GM18867 (cell line): ENCODE measurements at regions not wholly inside any gene's neighbourhood (a gene's known extent, or its start where the extent isn't known, plus 50 kb on each side); places are given as distances from the start of the nearest gene placed in this dataset.

Experiments used
- ATAC-seq: cut with Tn5 transposase; IDR thresholded peaks from one replicate; pipeline ENCODE4 v1.9.1; 2021; ENCODE audit warnings: mild to moderate bottlenecking, moderate library complexity; ENCODE audit not compliant: unreplicated experiment

DNA sequence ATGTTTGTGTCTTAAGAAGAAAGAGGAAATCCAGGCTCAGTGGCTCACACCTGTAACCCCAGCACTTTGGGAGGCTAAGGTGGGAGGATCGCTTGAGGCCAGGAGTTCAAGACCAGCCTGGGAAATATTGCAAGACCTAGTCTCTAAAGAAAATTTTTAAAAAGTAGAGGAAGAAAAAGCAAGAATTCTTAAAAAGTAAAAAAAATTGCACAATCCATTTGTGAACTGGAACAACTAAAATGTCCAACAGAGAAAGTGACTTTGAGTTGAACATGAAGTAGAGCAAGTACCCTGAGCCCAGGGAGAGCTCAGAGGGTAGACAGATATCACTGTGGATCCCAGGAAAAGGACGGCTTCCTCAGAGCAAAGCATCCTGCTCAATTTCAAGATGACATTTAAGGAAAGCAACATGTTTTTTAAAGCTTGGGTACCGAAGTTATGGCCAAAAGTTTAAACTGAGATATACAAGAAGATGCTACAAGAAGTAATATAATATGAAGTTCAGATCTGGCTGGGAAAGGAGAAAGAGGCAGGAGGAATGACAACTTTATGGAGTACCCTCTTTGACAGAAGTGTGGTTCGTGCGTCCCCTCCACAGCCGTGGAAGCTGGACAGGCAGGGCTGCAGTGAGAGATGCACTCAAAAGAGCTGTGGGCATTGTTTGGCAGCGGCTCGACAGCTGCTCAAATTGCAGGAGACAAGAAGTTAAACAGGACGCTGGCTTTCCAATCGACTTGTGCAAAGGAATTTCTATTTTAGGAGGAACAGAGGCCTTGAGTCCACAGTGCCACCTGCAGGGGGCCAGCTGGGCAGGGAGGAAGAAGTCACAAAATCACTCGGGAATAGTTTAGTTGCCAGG lies 201.3 kb downstream of the JCAD start:
- ATAC-seq = no peak

DNA sequence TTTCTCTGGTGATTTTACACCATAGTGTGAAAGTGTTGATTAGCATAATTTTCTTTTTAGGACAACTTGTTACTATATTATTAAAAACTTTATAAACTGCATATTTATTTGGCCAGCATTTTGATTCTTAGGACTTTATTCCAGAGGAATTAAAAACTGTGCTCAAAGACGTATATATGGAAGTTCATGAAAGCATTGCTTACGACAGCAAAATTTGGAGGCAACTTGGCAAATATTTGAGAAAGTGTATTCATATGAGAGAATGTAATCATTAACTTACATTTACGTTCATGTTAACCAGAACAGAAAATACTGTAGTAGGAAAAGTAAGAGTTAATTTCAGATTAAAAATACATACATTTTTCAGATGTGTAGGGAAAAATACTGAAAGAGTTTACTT lies 203.1 kb downstream of the JCAD start:
- no peak for ATAC-seq

DNA sequence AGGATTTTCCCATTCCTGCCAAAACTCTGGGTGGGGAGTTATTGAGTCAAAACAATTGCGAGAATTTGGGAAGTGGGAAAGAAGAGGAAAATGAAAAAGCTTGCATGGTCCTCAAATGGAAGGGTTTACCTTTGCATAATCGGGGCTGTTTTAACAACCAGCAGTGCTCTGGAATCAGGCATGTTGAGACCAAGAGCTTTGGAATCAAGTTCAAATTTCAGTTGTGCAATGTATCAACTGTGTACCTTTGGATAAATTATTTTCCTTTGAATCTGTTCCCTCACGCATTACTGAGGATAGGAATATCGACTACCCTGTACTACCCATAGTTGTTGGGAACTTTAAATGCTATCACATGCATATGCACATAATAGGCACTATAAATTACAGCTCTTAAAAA lies 205.5 kb downstream of the JCAD start:
- ATAC-seq = no peak

DNA sequence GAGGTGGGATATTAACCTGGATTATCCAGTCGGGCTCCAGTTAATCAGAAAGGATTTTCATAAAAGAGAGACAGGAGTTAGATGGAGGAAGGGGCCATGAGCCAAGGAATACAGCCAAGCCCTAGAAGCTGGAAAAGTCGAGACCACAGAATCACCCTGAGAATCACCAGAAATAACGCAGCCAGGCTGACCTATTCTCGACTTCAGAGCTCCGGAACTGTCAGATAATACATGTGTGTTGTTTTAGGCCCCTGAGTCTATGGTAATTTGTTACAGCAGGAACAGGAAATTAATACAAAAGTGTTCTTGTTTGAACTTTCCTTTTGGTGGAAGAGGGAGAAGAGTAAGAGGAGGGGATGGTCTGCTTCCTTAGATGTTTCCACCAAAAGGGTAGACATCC lies 208.1 kb downstream of the JCAD start:
- ATAC-seq = no peak

DNA sequence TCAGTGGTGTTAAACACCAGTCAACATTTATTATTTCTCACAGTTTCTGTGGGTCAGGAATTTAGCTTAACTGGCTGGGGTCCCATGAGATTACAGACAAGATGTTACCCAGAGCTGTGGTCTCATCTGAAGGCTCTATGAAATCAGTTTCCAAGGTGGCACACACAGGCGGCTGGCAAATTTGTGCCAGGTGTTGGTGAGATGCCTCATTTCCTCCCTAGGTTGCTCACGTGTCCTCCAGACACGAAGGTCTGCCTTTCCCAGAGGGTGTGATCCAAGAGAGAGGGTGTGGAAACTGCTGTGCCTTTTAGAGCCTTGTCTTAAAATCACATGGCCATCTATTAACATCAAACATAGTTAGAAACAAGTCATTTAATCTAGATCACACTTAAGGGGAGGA lies 209.0 kb downstream of the JCAD start:
- no peak for ATAC-seq

DNA sequence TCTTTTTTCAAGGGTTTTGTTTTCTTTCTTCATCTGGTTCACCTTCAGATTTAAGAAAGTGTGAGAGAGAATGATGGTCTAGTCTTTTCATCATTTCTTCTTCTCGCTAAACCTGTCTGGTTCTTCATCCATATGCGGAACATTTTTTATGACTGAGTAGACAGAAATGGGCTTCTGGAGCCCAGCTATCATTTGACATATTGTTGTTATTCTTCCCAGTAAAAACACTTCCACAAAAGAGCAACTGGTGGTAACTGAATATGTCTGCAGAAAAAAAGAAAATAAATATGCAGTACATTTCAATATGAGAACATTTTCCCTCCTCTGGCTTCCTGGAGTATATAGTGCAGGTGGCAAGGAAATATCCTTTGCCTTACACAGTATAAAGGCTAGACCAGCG lies 209.5 kb downstream of the JCAD start:
- no peak for ATAC-seq

DNA sequence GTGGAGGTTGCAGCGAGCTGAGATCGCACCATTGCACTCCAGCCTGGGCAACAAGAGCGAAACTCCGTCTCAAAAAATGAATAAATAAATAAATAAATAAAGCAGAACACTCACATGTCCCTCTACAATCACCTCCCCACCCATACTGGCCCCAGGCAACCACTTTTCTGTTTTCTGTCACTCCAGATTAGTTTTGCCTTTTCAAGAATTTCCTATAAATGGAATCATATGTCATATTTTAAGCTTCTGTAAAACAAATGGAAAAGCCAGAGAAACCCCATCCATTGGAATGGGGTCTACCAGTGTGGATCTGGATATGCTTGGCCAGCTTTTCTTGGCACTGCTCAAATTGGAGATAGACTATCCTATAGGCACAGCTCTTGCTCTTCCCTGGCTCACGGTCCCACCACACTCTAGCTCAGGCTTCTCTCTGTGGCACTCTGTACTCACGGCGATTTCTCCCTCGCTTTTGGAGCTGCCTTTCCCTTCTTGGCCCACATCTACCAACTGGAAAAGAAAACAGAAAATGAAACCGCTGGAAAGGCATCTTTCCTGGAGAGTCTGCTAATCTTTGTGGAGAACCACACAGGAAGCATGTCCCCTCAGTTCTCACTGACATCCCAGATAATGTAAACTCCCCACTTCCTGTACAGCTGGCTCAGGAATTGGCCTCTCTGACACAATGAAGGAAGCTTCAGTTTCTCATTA lies 210.1 kb downstream of the JCAD start:
- no peak for ATAC-seq

DNA sequence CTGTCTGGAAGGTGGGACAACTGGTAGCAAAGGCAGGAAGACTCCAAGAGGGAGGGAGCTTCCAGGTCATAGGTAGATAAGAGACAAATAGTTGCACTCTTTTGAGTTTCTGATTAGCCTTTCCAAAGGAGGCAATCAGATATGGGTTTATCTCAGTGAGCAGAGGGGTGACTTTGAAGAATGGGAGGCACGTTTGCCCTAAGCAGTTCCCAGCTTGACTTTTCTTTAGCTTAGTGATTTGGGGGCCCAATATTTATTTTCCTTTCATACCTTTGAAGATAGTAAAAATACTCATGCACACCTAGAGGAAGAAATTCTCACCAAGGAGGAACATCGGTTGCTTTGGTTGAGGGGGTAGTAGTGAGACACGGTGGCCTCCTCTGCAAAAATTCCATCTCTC lies 212.1 kb upstream of the SVIL start:
- ATAC-seq = no peak

DNA sequence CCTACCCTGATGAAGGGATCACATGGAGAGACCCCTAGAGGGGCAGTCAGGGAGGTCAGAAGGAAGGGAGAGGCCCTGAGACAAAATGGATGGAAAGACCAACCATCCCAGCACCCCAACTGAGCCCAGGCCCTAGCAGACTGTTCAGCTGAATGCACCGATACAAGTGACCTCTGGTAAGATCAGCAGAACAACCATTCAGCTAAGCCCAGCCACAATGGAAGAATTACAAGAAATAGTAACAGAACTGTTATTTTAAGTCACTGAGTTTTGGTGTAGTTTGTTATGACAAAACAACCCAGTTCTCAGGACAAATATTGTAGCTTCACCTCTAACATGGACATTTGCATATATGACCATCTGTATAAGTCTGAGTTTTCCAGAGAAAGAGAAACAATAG lies 210.4 kb upstream of the SVIL start:
- no peak for ATAC-seq

DNA sequence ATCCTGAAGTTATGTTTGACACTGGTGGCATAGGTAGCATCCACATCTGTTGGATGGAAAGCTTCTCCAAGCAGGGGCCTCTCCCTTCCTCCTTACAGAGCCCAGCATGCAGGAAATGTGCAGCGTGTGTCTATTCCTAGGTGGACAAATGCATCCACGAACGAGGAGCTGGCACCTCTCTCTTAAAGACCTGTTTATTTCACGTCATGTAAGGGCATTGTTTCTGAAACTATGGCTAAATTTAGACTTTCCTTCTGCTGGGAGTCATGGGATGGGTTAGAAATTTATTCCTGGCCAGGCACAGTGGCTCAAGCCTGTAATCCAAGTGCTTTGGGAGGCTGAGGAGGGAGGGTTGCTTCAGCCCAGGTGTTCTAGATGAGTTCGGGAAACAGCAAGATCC lies 208.4 kb upstream of the SVIL start:
- ATAC-seq = no peak

DNA sequence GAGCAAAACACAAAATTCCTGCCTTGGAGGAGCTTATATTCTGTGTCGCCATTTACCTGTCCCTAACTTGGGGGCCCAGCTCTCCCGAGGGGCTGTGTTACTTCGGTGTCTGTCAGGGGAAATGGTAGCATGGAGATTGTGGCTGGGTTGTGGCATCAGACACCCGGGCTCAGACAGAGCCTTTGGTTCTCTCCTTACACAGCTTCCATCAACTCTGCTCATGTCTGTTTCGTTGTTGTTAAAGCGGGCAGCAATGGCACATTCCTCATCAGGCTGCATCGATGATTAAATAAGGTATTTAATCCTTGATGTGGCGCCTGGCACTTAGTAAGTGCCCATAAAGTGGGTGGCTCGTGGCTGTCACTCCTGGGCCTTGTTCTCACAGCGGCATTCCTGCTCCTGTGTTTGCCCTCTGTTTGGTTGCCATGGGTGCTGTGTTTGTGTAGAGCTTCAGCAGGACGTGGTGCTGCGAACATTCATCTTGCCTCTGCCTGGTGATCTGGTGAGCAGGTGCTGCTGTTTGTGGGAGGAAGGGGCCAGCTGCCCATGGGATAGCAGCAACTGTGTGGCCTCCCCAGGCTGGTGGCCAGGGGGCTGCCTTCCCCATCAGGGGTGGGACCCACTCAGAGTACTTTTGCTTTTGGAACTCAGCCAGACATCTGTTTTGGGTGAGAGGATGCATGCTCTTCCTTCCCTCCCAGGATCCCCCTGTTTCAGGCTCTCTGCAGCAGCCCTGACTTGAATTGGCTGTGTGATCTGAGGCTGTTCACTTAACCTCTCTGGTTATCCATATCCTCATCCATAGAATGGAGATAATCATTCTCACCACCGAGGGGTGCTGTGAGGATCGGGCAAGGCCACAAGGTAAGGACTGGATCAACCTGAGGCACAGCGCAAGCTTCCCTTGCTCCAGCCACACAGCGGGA lies 207.2 kb upstream of the SVIL start:
- ATAC-seq = no peak

DNA sequence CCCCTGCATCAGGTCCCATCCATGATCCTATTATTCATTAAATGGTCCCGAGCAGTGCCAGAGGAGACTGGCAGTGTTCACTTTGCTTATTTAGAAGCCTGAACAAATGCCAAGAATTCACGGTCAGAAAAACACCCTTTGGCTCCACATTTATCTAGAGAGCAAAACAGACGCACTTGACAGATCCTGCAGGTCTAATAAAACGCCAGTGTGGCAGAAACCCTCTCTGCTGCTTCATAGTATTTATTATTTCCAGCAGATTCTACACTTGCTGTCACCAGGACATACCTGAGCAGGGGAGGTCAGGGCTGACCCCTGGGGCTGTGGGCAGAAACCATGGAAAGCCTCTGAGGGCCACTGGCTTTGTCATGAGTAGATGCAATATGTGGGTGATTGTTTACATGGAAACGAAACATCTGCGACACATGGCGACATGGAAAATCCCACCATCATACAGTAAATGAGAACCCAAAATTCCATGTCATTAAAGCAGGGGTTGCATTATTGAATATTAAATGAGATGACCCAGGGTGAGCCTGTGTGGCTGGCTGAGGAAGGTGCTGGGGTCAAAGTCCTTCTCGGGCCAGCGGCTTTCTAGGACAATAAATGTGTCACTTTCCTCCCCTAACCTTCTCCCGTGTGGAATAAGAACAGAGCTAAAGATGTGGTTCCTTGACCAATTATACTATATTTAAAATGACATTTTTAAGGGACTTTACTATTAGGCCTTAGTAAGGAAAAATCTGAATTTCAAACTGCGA lies 205.9 kb upstream of the SVIL start:
- no peak for ATAC-seq

DNA sequence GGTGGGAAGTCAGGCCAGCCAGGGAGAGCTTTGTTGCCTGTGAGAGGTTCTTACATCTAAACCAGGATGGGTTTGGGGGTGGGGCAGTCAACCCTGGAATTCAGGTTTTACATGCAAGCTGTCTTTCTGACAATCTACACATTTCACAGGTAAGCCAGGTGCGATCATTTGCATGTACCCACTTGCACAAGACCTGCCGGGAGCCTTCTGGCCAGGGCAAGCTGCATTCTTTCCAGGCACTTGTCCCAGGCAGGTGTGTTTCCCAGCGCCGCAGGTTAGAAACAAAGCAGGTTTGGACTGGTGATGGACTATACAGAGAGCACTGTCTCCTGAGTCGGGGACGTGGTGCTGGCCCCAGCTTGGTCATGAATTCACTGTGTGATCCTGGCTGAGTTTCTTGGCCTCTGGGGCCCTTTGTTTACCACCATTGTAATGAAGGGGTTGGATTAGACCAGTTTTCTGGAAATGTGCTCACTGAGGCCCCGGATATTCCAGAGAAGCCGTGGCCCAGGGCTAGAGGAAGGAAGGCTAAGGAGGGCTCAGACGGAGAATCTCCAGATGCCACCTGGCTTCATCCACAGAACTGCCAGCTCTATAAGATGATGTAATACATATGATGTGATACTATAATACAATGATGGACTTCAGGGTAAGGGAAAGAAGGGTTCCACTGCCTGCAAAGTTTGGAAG lies 205.2 kb upstream of the SVIL start:
- no peak for ATAC-seq

DNA sequence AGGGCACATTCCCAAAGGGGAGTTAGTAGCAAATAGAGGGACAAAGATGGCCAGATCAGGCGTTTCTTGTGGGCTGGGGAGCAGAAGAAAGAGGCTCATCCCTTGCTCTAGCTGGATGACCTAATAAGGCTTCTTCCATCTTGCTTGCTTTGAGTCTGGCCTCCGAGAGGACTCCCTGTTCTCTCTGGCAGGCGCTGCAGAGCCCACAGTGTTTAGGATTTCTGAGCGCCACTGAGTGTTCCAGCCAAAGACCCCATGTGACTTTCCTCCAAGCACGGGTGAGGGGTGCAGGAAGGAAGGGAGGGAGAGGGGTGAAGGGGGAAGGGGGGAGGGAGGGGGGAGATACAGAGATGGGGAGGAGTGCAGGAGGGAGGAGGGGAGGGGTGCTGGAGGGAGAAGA lies 203.8 kb upstream of the SVIL start:
- no peak for ATAC-seq

DNA sequence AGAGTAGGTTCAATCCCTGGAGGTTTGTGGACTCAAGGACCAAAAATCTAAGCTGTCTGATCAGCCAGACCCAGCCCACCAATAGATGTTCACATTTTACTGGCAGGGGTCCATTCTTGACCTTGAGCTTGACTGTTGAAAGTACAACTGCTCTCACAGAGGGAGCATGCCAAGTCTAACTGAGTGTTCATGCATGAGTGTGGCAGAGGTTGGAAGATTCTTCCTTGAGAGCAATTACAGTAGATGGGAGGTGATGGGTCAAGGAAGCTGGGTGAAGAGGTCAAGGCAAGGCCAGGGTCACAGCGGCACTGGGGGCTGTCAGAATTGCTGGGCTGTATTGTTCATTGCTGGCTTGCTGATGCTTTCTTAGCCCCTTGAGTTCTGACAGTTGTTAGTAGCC lies 202.8 kb upstream of the SVIL start:
- no peak for ATAC-seq

DNA sequence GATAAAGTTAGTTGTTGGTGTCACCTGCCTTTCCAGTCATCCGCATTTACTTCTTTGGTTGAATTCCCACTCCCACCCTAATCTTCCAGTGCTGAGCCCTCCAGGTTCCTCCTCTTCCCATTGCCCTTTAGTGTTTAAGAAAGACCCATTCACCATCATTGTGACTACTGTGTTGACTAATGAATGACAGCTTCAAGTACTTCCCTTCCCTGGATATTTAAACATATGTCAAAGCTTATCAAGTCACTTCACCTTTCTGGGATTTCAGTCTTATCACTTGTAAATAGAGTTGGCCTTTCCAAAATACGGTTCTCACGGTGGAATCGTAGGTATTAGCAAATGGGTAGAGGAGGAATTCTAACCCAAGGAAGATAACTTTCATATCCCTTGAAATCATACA lies 201.6 kb upstream of the SVIL start:
- no peak for ATAC-seq

DNA sequence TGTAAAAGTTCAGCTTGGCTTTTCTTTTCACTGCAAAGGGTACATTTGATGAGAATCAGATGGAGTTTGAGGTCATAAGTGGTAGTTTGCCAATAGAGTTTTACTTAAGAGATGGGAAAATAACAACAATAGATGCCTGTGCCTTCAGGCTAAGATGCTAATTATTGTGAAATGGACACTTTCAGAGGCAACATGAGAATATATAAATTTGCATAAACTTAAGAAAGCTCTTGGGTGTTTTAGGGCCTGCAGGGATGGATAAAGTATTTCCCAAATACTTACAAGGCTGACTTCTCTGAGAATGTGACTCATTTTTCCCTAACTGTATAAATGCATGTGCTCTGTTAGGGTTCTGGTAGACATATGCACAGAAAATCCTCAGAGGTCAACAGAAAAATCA lies 200.3 kb upstream of the SVIL start:
- no peak for ATAC-seq

DNA sequence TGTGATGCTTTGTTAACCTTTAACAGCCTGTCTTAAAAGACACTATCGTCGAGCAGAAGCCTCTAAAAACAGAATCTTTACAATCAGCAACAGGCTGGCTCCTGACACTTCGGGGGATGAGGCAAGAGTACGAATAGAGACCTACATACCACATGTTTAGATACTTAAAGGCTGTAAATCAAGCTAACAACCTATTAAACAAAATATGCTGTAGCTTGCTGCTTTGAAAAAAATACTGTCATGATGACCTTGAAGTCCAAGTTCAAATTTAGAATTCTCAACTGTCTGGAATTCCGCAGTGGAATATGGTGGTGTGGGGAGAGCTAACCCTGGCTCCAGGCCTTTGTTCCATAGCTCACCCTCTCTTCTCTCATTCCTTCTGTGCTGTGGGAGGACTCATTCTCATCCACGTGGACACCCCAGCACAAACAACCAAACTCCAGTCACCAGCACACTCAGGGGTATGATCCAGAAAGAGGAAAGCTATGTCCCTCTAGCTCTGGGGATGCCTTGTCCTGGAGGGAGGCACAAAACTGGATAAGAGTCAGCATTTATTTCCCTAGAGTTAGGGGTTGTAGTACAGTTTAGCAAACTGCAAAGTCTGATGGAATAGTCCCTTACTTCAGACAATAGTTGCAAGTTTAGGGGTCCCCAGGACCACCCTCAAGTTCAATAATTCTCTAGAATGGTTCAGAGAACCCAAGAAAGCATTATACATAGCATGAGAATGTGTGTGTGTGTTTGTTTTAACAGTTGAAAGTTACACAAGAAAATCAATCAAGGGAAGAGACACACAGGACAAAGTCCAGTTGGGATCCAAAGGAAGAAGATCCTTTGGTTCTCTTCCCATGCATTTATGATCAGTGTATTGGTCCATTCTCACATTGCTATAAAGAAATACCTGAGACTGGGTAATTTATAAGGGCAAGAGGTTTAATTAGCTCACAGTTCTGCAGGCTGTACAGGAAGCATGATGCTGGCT lies 196.1 kb upstream of the SVIL start:
- no peak for ATAC-seq

DNA sequence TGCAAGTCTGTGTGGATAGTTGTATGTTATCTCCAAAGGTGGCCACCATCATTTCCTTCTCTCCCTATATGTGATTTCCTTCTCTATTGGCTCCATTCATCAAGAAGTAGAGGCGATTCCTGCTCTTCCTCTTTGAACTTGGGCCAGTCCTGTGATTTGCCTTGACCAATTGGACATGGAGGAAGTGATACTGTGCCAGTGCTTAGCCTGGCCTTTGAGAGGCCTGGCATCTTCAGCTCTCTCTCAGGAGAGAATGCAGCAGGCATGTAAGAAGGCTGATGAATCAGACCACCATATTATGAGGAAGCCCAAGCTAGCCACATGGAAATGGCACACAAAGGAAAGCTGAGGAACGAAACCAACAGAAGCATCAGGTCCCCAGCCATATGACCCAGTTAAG lies 195.0 kb upstream of the SVIL start:
- no peak for ATAC-seq
